ENCODE measurements at regions not wholly inside any gene's neighbourhood (a gene's known extent, or its start where the extent isn't known, plus 50 kb on each side); places are given as distances from the start of the nearest gene placed in this dataset.
"Not testable (repeated sequence)": the region's sequence is repeated elsewhere in the genome, so short reads cannot be mapped to it uniquely, and the experiment has no call there.

DNA sequence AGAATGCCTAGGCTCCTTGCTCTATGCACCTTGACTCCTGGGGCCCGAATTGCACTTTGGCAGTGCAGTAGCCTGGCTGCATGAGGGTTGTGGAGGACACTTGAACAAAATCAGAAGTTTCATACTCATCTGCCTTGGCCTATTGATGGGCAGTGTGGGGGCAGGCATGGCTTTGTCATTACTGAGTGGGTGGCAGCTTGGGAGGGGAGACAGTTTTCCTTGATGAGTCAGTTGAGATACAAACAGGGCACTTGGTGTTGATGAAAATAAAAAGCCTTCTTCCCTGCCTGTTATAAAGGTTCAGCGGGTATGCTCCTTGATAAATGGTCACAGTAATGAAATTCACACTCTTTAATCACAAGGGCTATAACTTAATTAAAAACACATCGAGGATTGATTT, 126.8 kb upstream of the MAMLD1 start:
- DNase-seq (ENCODE audit: low read depth in 3 of 3) = no peak

GRCh38 chrX:150238632-150239382, 124.3 kb upstream of the MAMLD1 start:
- DNase-seq (ENCODE audit: low read depth in 3 of 3) = no peak

- DNase-seq (ENCODE audit: low read depth in 3 of 3) = no peak
These were observed 123.0 kb upstream of the MAMLD1 start for GRCh38 chrX:150239946-150240642.

GRCh38 chrX:150240643-150240970, 122.5 kb upstream of the MAMLD1 start:
- no peak for DNase-seq (ENCODE audit: low read depth in 3 of 3)

- DNase-seq (ENCODE audit: low read depth in 3 of 3) = no peak
These were observed 109.0 kb upstream of the MAMLD1 start for GRCh38 chrX:150253959-150254620.

- DNase-seq (ENCODE audit: low read depth in 3 of 3) = no peak
These were observed 108.2 kb upstream of the MAMLD1 start for GRCh38 chrX:150254909-150255308.

- no peak for DNase-seq (ENCODE audit: low read depth in 3 of 3)
These were observed 107.4 kb upstream of the MAMLD1 start for GRCh38 chrX:150255441-150256296.

GRCh38 chrX:150256297-150256650, 106.8 kb upstream of the MAMLD1 start:
- no peak for DNase-seq (ENCODE audit: low read depth in 3 of 3)

GRCh38 chrX:150257353-150258175, 105.6 kb upstream of the MAMLD1 start:
- DNase-seq (ENCODE audit: low read depth in 3 of 3) = no peak

DNA sequence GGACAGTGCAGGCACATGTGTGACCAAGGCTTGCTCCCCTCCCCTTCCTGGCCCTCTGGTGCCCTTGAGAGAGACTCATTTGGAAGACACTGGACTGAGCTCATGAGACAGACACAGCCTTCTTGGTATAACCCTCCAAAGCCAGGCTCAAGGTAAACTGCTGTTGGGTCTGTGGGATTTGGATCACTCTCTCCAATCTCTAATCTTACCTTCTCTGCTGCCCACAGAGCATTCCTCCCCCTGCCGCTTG, 105.0 kb upstream of the MAMLD1 start:
- DNase-seq (ENCODE audit: low read depth in 3 of 3) = no peak

DNA sequence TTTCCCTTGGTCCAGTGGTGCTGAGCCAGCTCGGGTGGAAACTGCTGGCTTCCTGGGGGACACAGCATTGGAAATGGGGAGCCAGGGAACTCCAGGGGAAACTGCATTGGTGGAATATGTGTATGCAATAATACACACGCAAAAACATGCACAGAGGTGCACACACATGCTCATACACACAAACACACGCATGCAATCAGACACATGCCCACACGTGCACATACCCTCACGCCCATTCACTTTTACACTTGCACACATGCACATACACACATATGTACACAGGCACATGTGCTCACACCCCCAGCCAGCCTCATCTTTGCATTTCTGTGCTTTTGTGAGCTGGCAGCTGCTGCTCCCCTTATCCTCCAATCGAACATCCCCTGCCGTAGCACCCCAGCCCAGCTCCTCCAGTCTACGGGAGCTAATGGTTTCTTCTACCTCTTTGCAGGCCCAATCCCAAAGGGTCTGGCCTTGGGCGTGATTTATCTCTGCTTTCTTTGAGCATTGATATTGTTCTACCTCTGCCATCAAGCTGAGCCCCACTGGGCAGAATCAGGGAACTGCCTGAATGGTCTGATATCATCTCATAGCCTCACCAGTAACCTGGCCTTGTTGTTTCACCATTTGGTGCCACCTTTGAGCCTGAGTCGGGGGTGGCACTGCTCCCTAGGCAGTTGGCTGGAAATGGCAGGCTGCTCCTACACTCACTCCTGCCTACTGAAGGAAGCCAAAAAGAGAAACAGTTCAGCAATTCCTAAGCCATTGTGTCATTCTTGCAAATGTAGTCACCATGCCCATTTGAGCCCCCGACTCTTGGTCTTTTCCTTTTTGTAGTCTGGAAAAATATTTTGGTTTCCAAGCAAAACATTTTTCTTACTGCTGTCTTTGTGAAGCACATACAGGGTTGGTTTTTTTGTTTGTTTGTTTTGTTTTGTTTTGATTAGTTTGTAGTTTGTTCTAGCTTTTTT, 104.4 kb upstream of the MAMLD1 start:
- no peak for DNase-seq (ENCODE audit: low read depth in 3 of 3)

DNA sequence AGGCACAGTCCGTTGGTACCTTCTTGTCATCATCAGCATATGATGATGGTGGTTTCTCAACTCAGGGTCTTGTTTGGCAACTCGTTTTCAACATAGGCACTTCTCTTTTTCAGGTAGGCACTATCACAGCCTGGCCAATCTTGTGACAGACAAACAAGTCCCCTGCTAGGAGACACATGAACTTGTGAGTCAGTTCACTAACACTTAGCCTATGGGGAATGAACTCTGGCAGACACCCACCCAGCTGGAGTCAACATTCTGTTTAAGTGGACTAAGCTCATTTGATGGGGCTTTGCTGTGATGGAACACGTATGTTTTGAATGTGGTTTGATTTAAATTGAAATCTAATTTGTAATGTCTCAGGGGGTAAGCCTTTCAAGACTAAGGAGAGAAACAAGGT, 100.7 kb upstream of the MAMLD1 start:
- DNase-seq (ENCODE audit: low read depth in 3 of 3) = no peak

GRCh38 chrX:150268839-150269355, 94.2 kb upstream of the MAMLD1 start:
- DNase-seq (ENCODE audit: low read depth in 3 of 3) = no peak

DNA sequence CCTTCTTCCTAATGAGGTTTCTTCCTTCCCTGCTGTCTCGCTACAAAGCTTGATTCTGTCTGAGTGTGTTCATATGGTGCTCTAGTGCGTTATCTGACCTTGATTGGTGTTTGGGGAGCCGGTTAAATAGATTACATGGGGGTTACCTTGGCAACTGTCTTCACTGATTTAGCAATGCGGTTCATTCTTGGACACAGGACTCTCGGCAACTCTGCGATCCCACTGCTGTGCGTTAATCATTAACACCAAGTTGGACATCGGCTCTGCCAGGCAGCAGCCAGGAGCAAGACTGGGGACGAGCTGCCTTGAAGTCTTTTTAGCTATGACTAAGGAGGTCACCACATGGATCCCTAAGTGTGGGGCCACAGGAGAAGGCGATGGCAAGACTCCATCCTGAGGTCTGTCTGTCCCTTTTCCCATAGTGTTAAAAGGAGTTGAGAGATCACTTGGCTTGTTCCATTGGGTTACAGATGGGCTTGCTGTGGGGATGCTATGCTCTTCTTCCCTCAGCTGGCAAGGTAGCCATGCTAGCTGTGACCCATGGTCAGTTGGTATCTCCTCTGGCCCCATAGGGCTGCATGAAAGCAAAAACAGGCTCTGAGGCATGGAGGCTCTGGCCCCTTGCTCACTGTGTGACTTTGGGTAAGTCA, 93.4 kb upstream of the MAMLD1 start:
- DNase-seq (ENCODE audit: low read depth in 3 of 3) = no peak

- no peak for DNase-seq (ENCODE audit: low read depth in 3 of 3)
These were observed 92.5 kb upstream of the MAMLD1 start for GRCh38 chrX:150270622-150271021.

- DNase-seq (ENCODE audit: low read depth in 3 of 3) = not testable (repeated sequence)
These were observed 89.4 kb upstream of the MAMLD1 start for GRCh38 chrX:150273575-150274294.

- DNase-seq (ENCODE audit: low read depth in 3 of 3) = no peak
These were observed 80.2 kb upstream of the MAMLD1 start for GRCh38 chrX:150282953-150283352.

GRCh38 chrX:150291014-150291413, 72.1 kb upstream of the MAMLD1 start:
- no peak for DNase-seq (ENCODE audit: low read depth in 3 of 3)
